Muscle layer of duodenum (tissue), 2 donors: ENCODE measurements at regions not wholly inside any gene's neighbourhood (a gene's known extent, or its start where the extent isn't known, plus 50 kb on each side); places are given as distances from the start of the nearest gene placed in this dataset.

ENCODE experiments used
- H3K27ac ChIP-seq: one replicate; pipeline ENCODE4 v1.7.0; 2013; ENCODE audit warnings: mild to moderate bottlenecking, low read length
- H3K27me3 ChIP-seq: one replicate; pipeline ENCODE4 v1.7.0; 2013; ENCODE audit warnings: low read depth, mild to moderate bottlenecking, control low read depth, low read length
- H3K36me3 ChIP-seq, 2 donors: one replicate each; pipeline ENCODE4 v1.7.0; 2013; ENCODE audit warnings: low read length in 2 of 2, control low read depth in 1 of 2, mild to moderate bottlenecking in 1 of 2; ENCODE audit not compliant: insufficient read depth in 2 of 2, control insufficient read depth in 1 of 2
- H3K4me1 ChIP-seq, 2 donors: one replicate each; pipeline ENCODE4 v1.7.0; 2013; ENCODE audit warnings: low read length in 2 of 2, mild to moderate bottlenecking in 2 of 2, control low read depth in 1 of 2, moderate library complexity in 1 of 2; ENCODE audit not compliant: insufficient read depth in 2 of 2, control insufficient read depth in 1 of 2
- H3K4me3 ChIP-seq, 2 donors: one replicate each; pipeline ENCODE4 v1.7.0; 2013; ENCODE audit warnings: low read length in 2 of 2, low read depth in 1 of 2, mild to moderate bottlenecking in 1 of 2
- H3K9me3 ChIP-seq, 2 donors: one replicate each; pipeline ENCODE4 v1.7.0; 2013; ENCODE audit warnings: low read length in 2 of 2, control low read depth in 1 of 2, mild to moderate bottlenecking in 1 of 2; ENCODE audit not compliant: control insufficient read depth in 1 of 2
- donor health status: healthy.

- H3K27me3 ChIP-seq = no peaks in the 10 kb centered on the region
- H3K36me3 ChIP-seq = no peaks in the 10 kb centered on the region
- H3K4me1 ChIP-seq = no peaks in the 10 kb centered on the region
Measured at GRCh38 chr22:34283844-34284243, 363.6 kb upstream of the LARGE1 start.

GRCh38 chr22:34293324-34293723, 373.0 kb upstream of the LARGE1 start:
- no peaks in the 10 kb centered on the region for H3K9me3 ChIP-seq
- no peak overlapping the region for H3K27ac ChIP-seq
- H3K4me1 ChIP-seq = no peaks in the 10 kb centered on the region
- no peaks in the 10 kb centered on the region for H3K36me3 ChIP-seq
- H3K27me3 ChIP-seq = no peaks in the 10 kb centered on the region
- H3K4me3 ChIP-seq = no peak overlapping the region

More at GRCh38 chr22:34283844-34284243, 363.6 kb upstream of the LARGE1 start:
- Histone ChIP-seq H3K4me3 (no peak overlapping the region), H3K27ac (no peak overlapping the region), H3K9me3 (no peaks in the 10 kb centered on the region)

DNA sequence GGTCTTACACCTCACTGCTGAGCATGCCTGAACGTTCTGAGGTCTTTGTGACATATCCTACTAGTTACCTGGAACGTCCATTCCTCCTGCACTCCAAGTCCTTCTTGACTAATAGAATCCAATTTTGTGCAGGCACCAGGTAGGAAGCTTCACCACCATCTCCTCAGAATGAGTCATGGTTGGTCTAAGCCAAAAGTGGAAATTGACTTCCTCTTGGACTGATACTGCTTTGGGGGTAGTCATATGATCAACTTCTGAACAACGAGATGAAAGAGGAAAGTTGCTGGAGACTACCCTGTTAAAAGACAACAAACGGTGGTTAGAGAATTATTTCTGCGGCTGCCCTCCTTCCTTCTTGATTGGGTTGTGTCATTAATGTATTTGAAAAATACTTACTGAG, 374.2 kb upstream of the LARGE1 start:
- Histone ChIP-seq H3K4me1 (no peaks in the 10 kb centered on the region), H3K9me3 (no peaks in the 10 kb centered on the region), H3K36me3 (no peaks in the 10 kb centered on the region), H3K27ac (no peak overlapping the region), H3K4me3 (no peak overlapping the region), H3K27me3 (no peaks in the 10 kb centered on the region)

GRCh38 chr22:34294986-34295385, 374.7 kb upstream of the LARGE1 start:
- Histone ChIP-seq H3K4me1 (no peaks in the 10 kb centered on the region), H3K4me3 (no peak overlapping the region), H3K36me3 (no peaks in the 10 kb centered on the region), H3K27ac (no peak overlapping the region), H3K9me3 (no peaks in the 10 kb centered on the region), H3K27me3 (no peaks in the 10 kb centered on the region)

DNA sequence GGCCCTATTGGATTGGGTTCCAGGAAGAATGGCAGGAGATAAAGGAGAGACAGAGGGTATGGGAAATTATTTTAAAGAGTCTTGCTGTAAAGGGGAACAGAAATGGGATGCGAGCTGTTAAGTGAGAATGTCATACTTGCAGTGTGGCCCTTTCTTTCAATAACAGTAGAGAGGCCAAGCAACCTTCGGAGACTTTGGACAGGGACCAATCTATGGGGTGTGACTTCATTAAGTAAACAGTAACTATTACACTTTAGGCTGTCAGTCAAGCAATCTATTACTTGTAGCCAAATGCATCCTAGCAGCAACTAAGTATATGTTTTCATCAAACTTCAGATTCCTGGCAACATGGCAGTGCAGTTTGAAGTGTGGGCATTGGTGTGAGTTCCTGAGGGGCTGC, 376.2 kb upstream of the LARGE1 start:
- Histone ChIP-seq H3K9me3 (no peaks in the 10 kb centered on the region), H3K4me1 (no peaks in the 10 kb centered on the region), H3K36me3 (no peaks in the 10 kb centered on the region), H3K4me3 (no peak overlapping the region), H3K27ac (no peak overlapping the region), H3K27me3 (no peaks in the 10 kb centered on the region)

DNA sequence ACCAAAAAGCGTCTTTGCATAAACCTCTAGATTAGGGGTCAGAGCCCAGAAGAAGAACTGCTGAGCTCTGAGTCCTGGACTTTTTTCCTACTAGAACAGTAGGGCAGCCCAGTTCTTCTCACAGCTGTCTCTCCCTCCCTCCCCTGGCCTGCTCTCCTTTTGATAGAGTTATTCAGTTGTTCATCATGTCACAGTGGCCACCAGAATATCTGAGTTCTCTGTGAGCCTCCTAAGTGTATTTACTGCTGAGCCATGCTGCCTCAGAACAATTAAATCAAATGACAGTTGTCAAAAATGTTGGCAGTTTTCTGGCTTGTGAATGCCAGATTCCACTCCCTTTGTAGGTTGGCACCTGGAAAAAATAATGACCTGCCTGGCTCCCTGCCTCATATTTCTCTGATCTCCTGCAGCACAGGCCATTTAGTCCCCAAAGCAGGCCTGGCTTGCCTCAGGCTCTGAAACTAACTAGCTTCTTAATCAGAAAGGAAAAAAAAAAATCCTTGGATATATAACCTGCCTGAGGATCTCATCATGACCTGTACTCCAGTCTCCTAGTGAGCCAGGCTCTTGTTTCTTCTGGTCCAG, 377.4 kb upstream of the LARGE1 start:
- Histone ChIP-seq H3K4me1 (no peaks in the 10 kb centered on the region), H3K36me3 (no peaks in the 10 kb centered on the region), H3K4me3 (no peak overlapping the region), H3K27ac (no peak overlapping the region), H3K9me3 (no peaks in the 10 kb centered on the region), H3K27me3 (no peaks in the 10 kb centered on the region)

- no peaks in the 10 kb centered on the region for H3K9me3 ChIP-seq
- no peak overlapping the region for H3K4me3 ChIP-seq
- no peaks in the 10 kb centered on the region for H3K27me3 ChIP-seq
- H3K36me3 ChIP-seq = no peaks in the 10 kb centered on the region
- H3K27ac ChIP-seq = no peak overlapping the region
- H3K4me1 ChIP-seq = no peaks in the 10 kb centered on the region
Measured at GRCh38 chr22:34299496-34299895, 379.2 kb upstream of the LARGE1 start.

- H3K27ac ChIP-seq = no peak overlapping the region
- no peaks in the 10 kb centered on the region for H3K27me3 ChIP-seq
- H3K4me3 ChIP-seq = no peak overlapping the region
- H3K4me1 ChIP-seq = no peaks in the 10 kb centered on the region
- H3K36me3 ChIP-seq = no peaks in the 10 kb centered on the region
- no peaks in the 10 kb centered on the region for H3K9me3 ChIP-seq
Measured at GRCh38 chr22:34301569-34301968, 381.3 kb upstream of the LARGE1 start.

GRCh38 chr22:34303656-34304055, 383.4 kb upstream of the LARGE1 start:
- Histone ChIP-seq H3K27me3 (no peaks in the 10 kb centered on the region), H3K36me3 (no peaks in the 10 kb centered on the region), H3K27ac (no peak overlapping the region), H3K9me3 (no peaks in the 10 kb centered on the region), H3K4me1 (no peaks in the 10 kb centered on the region), H3K4me3 (no peak overlapping the region)

- Histone ChIP-seq H3K36me3 (no peaks in the 10 kb centered on the region), H3K27me3 (no peaks in the 10 kb centered on the region), H3K4me3 (no peak overlapping the region), H3K27ac (no peak overlapping the region), H3K4me1 (no peaks in the 10 kb centered on the region), H3K9me3 (no peaks in the 10 kb centered on the region)
Measured at GRCh38 chr22:34306361-34306760, 386.1 kb upstream of the LARGE1 start.

- no peaks in the 10 kb centered on the region for H3K27me3 ChIP-seq
- H3K27ac ChIP-seq = no peak overlapping the region
- H3K4me3 ChIP-seq = no peak overlapping the region
- H3K36me3 ChIP-seq = no peaks in the 10 kb centered on the region
- H3K4me1 ChIP-seq = no peaks in the 10 kb centered on the region
- no peaks in the 10 kb centered on the region for H3K9me3 ChIP-seq
Measured at GRCh38 chr22:34308101-34308500, 387.8 kb upstream of the LARGE1 start.

DNA sequence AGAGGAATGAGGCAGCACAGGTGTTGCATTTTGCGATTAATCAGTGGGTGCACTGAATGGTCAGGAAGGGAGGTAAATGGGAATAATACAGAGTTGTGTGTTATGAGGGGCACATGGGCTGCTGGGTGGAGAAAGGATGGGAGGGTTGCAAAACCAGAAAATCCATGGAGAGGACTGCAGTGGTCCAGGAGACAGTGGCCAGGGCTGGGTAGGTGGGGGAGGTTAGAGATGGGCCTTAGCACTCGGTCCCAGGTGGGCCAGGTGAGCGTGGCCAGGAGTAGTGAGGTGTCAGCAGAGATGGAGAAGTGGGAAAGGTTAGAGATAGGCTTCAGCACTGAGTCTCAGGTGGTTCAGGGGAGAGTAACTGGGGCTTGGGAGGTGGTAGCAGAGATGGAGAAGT, 399.1 kb upstream of the LARGE1 start:
- no peak overlapping the region for H3K4me3 ChIP-seq
- no peaks in the 10 kb centered on the region for H3K36me3 ChIP-seq
- no peaks in the 10 kb centered on the region for H3K27me3 ChIP-seq
- no peaks in the 10 kb centered on the region for H3K4me1 ChIP-seq
- peaks cover 0 to 7% of the 10 kb centered on the region in 2 donors for H3K9me3 ChIP-seq
- no peak overlapping the region for H3K27ac ChIP-seq
